GM18507 (cell line): ENCODE measurements at regions not wholly inside any gene's neighbourhood (a gene's known extent, or its start where the extent isn't known, plus 50 kb on each side); places are given as distances from the start of the nearest gene placed in this dataset.
"Not testable (repeated sequence)": the region's sequence is repeated elsewhere in the genome, so short reads cannot be mapped to it uniquely, and the experiment has no call there.

ENCODE experiments used
- DNase-seq: peaks from one replicate; pipeline ENCODE4 v3.0.0; 2011; ENCODE audit warnings: low read depth; ENCODE audit not compliant: insufficient read length; ENCODE audit errors: extremely low spot score
- FAIRE-seq: peaks from 2 replicates; lab custom pipeline; 2011; peaks lifted over from hg19 to GRCh38; lab: Jason Lieb, UNC

DNA sequence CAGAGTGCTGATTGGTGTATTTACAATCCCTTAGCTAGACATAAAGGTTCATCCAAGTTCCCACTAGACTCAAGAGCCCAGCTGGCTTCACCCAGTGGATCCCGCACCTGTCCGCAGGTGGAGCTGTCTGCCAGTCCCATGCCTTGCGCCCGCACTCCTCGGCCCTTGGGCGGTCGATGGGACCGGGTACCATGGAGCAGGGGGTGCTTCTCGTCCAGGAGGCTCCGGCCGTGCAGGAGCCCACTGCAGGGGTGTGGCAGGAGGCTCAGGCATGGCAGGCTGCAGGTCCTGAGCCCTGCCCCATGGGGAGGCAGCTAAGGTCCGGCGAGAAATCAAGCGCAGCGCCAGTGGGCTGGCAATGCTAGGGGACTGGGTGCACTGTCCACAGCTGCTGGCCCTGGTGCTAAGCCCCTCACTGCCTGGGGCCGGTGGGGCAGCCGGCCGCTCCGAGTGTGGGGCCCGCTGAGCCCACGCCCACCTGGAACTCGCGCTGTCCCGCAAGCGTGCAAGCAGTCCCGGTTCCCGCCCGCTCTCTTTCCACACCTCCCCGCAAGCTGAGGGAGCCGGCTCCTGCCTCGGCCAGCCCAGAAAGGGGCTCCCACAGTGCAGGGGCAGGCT is 1206.3 kb downstream of the OTOL1 start:
- FAIRE-seq (no peak), DNase-seq (no peak)

DNA sequence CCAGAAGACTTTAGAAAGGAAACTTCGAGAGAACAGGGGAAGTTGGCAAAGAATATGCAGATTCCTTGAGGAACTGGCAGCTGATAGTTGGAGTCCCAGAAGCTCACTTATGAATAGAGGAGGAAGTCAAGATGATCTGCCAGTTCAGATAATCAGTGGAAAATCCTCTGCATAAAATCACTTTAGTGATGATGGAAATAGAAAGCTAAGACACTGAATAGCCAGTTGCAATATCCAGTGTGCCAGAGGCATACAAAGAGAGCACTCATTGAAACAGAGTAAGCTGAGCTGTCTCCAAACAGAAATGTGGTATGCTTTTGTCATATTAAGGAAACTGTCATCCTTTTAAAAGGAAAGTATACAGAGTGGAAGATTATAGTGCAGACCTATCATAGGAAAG is 1207.6 kb downstream of the OTOL1 start:
- FAIRE-seq = no peak

DNA sequence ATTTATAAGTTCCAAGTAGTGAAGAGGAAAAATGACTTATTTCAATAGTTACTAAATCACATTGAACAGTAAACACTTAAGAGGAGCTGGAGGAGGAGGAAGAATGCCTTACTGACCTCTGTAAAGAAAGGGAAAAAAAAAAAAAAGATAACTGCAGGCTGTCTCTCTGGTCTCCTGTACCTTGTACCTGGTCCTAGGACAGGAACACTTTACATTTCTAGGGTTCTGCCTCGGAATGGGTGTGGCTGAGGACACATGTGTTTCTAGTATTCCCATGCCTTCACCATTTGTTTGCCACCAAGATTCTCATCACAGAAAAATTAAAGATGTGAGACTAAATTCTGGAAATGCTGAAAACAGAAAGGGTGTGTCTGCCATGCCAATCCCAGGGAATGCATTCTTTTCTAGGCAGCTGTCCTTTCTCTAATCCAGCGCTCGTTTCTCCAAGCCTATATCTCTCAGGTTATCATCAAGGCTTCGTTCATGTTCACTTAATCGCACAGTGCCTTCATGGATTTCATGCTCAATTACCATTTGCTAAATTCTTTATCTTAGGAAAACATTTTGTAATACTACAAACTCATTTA is 1208.3 kb downstream of the OTOL1 start:
- DNase-seq (no peak), FAIRE-seq (no peak)

More for the DNA sequence above, 1207.6 kb downstream of the OTOL1 start:
- DNase-seq = no peak

DNA sequence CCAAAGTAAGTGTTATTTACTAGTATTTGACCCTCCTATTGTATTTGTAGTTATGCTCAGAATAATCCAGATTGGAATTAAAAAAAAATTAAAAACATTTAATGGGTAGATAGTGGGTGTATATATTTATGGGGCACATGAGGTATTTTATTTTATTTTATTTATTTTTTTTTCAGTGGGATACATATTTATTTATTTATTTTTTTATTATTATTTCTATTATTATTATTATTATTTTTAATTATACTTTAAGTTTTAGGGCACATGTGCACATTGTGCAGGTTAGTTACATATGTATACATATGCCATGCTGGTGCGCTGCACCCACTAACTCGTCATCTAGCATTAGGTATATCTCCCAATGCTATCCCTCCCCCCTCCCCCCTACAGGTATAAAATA is 1211.8 kb downstream of the OTOL1 start:
- not testable (repeated sequence) for DNase-seq, FAIRE-seq

DNA sequence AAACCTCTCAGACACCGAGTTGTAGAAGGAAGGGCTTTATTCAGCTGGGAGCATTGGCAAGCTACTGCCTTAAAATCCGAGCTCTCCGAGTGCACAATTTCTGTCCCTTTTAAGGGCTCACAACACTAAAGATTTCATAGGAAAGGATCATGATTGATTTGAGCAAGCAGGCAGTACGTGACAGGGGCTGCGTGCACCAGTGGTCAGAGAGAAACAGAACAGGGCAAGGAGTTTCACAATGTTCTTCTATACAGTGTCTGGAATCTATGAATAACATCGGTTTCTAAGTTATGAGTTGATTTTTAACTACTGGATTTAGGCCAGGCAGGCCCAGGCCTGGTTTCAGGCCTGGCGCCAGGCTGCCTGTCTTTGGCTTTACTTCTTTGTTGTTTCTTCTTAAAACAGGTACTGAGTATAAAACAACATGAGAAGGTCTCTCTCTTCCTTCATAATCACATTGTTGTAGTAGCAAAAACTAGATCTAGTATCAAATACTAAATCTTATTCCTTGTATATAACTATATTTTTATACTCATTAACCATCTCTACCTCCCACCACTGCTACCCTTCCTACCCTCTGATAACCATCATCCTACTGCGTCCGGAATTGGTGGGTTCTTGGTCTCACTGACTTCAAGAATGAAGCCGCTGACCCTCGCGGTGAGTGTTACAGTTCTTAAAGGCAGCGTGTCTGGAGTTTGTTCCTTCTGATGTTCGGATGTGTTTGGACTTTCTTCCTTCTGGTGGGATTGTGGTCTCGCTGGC is 1212.5 kb downstream of the OTOL1 start:
- DNase-seq, FAIRE-seq: not testable (repeated sequence)

DNA sequence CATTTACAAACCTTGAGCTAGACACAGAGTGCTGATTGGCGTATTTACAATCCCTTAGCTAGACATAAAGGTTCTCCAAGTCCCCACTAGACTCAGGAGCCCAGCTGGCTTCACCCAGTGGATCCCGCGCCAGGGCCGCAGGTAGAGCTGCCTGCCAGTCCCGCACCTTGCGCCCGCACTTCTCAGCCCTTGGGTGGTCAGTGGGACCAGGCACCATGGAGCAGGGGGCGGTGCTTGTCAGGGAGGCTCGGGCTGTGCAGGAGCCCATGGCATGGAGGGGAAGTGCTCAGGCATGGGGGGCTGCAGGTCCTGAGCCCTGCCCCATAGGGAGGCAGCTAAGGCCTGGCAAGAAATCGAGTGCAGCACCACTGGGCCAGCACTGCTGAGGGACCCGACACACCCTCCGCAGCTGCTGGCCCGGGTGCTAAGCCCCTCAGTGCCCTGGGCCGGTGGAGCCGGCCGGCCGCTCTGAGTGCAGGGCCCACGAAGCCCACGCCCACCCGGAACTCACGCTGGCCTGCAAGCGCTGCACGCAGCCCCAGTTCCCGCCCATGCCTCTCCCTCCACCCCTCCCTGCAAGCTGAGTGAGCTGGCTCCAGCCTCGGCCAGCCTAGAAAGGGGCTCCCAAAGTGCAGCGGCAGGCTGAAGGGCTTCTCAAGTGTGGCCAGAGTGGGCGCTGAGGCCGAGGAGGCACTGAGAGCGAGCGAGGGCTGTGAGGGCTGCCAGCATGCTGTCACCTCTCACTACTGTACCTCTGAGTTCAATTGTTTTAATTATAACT is 1213.9 kb downstream of the OTOL1 start:
- no peak for FAIRE-seq

DNA sequence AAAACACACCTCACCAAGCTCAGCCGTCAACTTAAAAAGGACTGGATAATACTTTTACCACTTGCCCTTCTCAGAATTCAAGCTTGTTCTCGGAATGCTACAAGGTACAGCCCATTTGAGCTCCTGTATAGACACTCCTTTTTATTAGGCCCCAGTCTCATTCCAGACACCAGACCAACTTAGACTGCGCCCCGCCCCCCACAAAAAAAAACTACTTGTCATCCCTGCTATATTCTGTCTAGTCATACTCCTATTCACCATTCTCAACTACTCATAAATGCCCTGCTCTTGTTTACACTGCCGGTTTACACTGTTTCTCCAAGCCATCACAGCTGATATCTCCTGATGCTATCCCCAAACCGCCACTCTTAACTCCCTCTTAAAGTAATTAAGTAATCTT is 1220.5 kb downstream of the OTOL1 start:
- FAIRE-seq, DNase-seq: not testable (repeated sequence)

More for the DNA sequence above, 1213.9 kb downstream of the OTOL1 start:
- no peak for DNase-seq

DNA sequence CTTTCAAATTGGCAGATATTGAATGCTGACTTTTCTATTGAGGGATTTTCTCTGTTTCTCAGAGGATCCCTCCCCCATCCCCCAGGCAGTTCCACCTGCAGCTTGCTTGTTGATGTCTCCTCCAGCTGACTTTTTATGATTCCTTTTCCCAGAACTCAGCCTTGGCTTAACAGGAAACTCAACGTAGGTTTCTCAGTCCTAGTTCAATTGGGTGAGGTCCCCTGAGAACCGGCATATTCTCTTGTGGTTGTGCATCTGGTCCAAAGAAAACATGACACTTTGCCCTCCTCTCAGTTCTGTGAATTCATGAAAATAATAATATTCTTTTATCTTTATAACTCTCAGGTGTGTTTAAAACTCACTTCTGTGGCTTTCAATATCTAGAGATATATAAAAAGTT is 1222.1 kb downstream of the OTOL1 start:
- FAIRE-seq (no peak), DNase-seq (no peak)

DNA sequence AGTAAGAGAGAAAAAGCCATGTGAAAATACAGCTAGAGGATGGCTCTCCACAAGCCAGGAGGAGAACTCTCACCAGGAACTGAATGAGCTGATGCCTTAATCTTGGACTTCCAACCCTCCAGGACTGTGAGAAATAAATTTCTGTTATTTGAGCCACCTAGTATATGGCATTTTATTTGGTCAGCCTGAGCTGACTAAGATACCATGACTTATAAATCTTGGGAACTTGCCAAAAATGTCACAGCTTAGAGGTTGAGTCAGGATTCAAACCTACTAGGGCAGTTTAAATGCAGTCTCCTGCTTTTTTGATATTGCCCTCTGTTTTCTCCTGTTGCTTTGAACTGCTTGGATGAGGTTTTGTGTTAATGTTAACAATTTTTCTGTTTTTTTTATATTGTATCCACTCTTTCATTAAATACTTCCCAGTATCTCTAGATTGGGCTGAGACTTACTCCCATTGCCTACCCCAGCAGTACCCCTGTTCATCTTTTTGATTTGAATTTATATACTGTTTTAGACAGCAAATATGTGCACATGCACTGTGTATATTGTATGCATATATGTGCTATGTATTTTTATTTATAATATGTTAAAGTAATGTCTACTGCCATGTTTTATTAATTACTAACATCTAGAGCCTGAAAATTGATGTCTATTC is 1223.2 kb downstream of the OTOL1 start:
- FAIRE-seq = no peak
- DNase-seq = no peak

DNA sequence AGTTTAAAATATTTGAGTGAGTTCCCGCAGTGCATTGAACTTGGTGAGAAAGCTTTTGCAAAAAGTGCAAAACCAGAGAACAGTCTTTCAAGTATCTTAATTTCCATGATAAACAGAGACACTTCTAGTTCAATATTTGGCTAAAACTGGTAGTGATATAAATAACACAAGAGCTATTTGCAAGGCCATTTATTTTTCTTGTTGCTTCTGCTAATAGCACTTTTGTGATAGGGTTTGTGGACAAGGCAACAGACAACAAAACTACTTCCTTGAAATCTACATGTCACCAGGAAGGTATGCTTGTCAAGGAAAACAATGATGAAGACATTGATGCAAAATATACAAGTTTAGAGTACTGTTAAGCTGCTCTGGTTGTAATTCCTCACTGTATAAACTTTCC is 1225.1 kb downstream of the OTOL1 start:
- DNase-seq (no peak), FAIRE-seq (no peak)

DNA sequence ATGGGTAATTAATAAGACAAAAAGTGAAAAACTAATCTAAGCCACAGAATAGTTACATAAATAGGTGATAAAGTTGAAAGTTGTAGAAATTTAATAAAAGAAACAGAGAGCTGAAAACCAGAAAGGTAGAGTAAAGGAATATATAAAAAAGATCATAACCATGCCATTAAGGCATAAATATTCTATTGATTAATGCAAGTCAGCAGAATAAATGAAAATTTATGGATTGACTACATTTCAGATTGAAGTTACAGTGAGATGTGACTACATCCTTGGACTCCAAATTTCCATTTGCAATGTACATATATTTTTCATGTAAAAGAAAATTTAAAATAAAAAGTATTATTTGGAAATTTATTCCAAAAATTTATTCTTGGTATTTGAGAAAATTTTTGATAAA is 1225.7 kb downstream of the OTOL1 start:
- FAIRE-seq = no peak
- DNase-seq = no peak

DNA sequence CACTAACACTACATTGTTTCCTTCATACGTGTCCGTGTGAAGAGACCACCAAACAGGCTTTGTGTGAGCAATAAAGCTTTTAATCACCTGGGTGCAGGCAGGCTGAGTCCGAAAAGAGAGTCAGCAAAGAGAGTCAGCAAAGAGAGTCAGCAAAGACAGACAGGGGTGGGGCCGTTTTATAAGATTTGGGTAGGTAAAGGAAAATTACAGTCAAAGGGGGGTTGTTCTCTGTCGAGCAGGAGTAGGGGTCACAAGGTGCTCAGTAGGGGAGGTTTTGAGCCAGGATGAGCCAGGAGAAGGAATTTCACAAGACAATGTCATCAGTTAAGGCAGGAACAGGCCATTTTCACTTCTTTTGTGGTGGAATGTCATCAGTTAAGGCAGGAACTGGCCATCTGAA is 1226.2 kb downstream of the OTOL1 start:
- not testable (repeated sequence) for FAIRE-seq

DNA sequence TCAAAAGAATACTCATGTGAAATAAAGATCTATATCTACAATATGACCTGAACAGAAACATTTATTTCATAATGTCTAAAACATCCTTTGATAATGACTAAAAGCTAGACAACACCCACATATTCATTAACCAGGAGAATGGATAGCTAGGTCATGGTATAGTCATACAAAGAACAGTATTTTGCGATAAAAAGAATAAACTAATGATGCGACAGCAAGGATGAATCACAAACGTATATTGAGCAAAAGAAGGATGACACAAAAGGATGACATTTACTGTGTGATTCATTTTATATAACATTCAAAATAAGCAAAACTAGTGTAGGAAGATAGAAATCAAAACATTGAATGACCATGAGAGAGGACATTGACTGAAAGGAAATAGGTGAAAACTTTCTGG is 1233.1 kb downstream of the OTOL1 start:
- DNase-seq = no peak
- no peak for FAIRE-seq

More for the DNA sequence above, 1226.2 kb downstream of the OTOL1 start:
- DNase-seq = not testable (repeated sequence)

DNA sequence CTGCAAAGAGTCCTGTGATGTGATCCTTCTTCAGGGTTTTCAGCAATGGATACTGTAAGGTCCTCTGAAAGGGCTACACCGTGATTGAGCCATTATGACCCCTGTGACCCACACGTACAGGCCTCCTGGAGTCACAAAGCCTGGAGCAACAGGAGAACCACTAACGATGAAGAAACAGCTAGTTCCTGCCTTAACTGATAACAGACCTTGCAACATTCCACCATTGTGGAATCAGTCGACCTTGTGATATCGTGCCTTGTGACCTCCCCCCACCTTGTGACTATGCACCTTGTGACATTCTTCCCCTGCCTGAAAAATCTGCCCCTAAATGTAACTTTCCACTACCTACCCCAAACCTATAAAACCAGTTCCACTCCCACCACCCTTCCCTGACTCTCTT is 1235.4 kb downstream of the OTOL1 start:
- not testable (repeated sequence) for DNase-seq, FAIRE-seq

DNA sequence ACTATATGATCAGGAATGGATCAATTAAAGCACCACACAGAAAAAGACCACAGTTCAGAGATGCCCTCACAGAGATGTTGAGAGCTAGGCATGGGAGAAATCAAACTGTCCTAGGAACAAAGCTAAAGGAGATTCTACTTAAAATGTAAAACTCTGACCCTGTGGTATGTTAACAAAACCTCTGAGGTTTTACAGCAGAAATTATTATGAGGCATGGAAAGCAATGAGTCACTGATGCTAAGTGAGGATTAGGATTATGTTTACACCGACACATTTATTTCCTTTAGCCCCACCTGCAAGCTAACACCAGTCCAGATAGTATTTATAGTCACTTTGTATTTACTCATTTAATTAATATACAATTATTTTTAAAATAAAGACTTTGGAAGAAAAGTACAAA is 1242.2 kb downstream of the OTOL1 start:
- no peak for DNase-seq
- FAIRE-seq = no peak

DNA sequence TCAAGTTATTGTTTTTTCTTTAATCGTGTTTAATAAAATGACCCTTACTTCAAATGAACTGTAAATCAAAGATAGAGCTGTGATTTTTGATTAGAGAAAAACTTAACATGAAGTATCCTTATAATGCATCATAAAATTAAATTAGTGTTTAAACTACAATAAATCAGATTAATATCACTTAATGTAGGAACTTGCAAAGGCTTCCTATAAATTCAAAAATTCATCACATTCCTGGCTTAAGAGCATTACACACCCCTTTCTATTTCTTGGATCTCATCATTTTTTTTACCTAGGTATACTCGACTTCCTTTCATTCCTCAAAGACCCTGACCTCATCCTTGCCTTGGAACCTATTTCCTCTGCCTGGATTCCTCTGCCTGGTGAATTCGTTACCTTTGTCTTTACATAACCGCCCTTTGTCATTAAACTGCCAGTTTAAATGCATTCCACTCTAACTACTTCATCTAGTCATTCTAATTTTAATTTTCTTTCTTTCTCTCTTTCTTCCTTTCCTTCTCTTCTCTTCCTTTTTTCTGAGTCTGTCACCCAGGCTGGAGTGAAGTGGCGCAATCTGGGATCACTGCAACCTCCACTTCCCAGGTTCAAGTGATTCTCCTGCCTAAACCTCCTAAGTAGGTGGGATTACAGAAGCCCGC is 1244.5 kb downstream of the OTOL1 start:
- no peak for FAIRE-seq
- no peak for DNase-seq

DNA sequence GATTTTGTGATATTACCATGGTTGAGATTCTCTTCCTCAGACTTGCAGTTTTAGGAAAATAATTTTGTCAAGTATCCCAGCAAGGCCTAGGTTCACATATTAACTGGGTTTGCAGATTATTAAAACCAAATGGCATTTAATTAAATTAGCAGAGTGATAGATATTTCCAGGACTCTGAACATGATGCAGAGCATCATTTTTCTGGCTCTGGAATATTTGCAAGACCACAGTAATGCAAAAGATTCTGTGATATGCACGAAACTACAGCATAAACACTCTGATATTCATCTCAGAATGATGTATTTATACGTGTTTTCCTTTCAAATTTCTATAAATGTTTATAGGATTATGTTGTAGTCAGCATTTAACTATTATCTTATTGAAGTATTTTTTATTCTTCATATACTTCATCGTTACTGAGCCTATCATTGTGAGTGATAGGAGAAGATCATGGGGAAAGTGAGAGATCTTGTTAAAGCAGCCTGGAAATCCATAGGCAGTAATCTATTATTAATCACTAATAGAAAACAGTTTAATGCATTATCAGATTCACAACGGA is 1245.6 kb downstream of the OTOL1 start:
- FAIRE-seq = no peak
- no peak for DNase-seq

DNA sequence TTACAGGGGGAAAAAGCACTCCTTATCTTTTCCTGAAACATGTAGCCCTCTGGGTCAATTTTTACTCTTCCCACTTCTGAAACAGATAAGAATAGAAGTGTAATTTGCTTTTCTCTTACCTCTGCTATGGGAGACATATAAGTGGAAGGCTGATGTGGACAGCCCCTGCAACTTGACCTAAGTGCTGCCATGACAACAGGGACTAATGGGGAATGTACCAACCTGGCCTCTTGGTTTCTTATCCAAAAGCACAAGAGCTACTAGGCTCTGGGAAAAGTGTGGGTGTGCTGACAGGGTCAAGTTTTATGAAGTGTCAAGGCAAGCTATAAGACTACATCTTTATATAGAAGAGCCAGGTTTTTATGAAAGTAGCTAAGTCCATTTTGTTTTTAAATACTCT is 1246.5 kb downstream of the OTOL1 start:
- DNase-seq (no peak), FAIRE-seq (no peak)

DNA sequence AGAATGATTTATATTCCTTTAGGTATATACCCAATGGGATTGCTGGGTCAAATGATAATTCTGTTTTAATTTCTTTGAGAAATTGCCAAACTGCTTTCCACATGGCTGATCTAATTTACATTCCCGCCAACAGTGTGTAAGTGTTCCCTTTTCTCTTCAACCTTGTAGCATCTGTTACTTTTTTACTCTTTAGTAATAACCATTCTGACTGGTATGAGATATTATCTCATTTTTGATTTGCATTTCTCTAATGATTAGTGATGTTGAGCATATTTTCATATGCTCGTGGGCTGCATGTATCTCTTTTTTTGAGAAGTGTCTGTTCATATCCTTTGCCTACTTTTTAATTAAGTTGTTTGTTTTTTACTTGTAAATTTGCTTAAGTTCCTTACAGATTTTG is 1264.2 kb downstream of the OTOL1 start:
- no peak for DNase-seq
- no peak for FAIRE-seq
